GM12878 (cell line): ENCODE measurements at regions not wholly inside any gene's neighbourhood (a gene's known extent, or its start where the extent isn't known, plus 50 kb on each side); places are given as distances from the start of the nearest gene placed in this dataset.

Experiments used
- ATAC-seq: fragments of 200-7000 bp; cut with Tn5 transposase; 3 replicates; pipeline ENCODE4 v1.9.1; 2020; ENCODE audit warnings: mild to moderate bottlenecking, moderate library complexity
- BruUV-seq: library from RNA; stranded (reverse); fragments of 400-500 nt; replicated peaks from 2 replicates; lab custom pipeline; 2021; lab: Mats Ljungman, UMichigan
- CTCF ChIA-PET: fragments of 300-600 bp; sonication (Branson Sonifier 250); formaldehyde crosslinking; extraction: SDS; loops from one replicate; lab custom pipeline; 2021; ENCODE audit warnings: inconsistent platforms; lab: Yijun Ruan, JAX
- POLR2A ChIA-PET: fragments of 350-600 bp; formaldehyde crosslinking; extraction: SDS; loops from one replicate; lab custom pipeline; 2021; ENCODE audit warnings: inconsistent platforms; lab: Charles Lee
- RAD21 ChIA-PET: fragments of 300-600 bp; sonication (Branson Sonifier 250); formaldehyde crosslinking; loops from one replicate; lab custom pipeline; 2023; ENCODE audit warnings: antibody characterized with exemption; ENCODE audit not compliant: unreplicated experiment; lab: Charles Lee
- SMC1A ChIA-PET: fragments of 300-600 bp; sonication (Branson Sonifier 250); formaldehyde crosslinking; loops from one replicate; lab custom pipeline; 2023; ENCODE audit not compliant: unreplicated experiment, uncharacterized antibody; lab: Charles Lee
- DNase-seq: peaks from one replicate; pipeline ENCODE4 v3.0.0-alpha.2; 2011; ENCODE audit warnings: low read depth, low spot score
- FAIRE-seq: peaks from 3 replicates; lab custom pipeline; 2011; peaks lifted over from hg19 to GRCh38; lab: Jason Lieb, UNC
- H2AFZ ChIP-seq: 2 replicates; pipeline ENCODE4 v1.6.0; 2011; ENCODE audit warnings: low read depth, low read length, control low read depth; ENCODE audit not compliant: control insufficient read depth
- H3K27ac ChIP-seq: 2 replicates; pipeline ENCODE4 v1.5.1; 2011; ENCODE audit warnings: control low read depth; ENCODE audit not compliant: control insufficient read depth, insufficient read depth
- H3K27me3 ChIP-seq, 2 experiments: replicated peaks in 1 of 2; 2 replicates each; pipeline versions ENCODE4 v1.6.0 to v1.6.1; 2011; ENCODE audit warnings: low read length in 1 of 2; ENCODE audit not compliant: control insufficient read depth in 2 of 2, insufficient read depth in 2 of 2
- H3K36me3 ChIP-seq, 2 experiments: 2 replicates each; pipeline ENCODE4 v1.5.1; 2011; ENCODE audit warnings: low read length in 1 of 2; ENCODE audit not compliant: control insufficient read depth in 2 of 2, insufficient read depth in 2 of 2
- H3K4me1 ChIP-seq: 2 replicates; pipeline ENCODE4 v1.6.1; 2011; ENCODE audit warnings: mild to moderate bottlenecking, low read length, moderate library complexity, mixed read lengths; ENCODE audit not compliant: control insufficient read depth, insufficient read depth
- H3K4me2 ChIP-seq: 2 replicates; pipeline ENCODE4 v1.6.0; 2011; ENCODE audit warnings: control low read depth; ENCODE audit not compliant: control insufficient read depth, insufficient read depth
- H3K4me3 ChIP-seq: fragments of 200-600 bp; sonication (generic); 2 replicates; pipeline ENCODE4 v1.5.1; 2016
- H3K79me2 ChIP-seq: 2 replicates; pipeline ENCODE4 v1.6.0; 2011; ENCODE audit warnings: low read length; ENCODE audit not compliant: control insufficient read depth, insufficient read depth
- H3K9ac ChIP-seq: 2 replicates; pipeline ENCODE4 v1.8.0; 2011; ENCODE audit warnings: low read length, control low read depth, mixed read lengths; ENCODE audit not compliant: control insufficient read depth, insufficient read depth
- H3K9me3 ChIP-seq: replicated peaks from 3 replicates; pipeline ENCODE4 v1.5.1; 2011; ENCODE audit warnings: mild to moderate bottlenecking, low read length; ENCODE audit not compliant: control insufficient read depth, insufficient read depth
- H4K20me1 ChIP-seq: 2 replicates; pipeline ENCODE4 v1.6.0; 2011; ENCODE audit not compliant: control insufficient read depth, insufficient read depth
- ATF7 ChIP-seq: fragments of 450-650 bp; IDR thresholded peaks from 2 replicates; pipeline ENCODE4 v1.6.1; 2016; ENCODE audit warnings: low read depth, mild to moderate bottlenecking
- CEBPZ ChIP-seq: fragments of 150-350 bp; IDR thresholded peaks from 2 replicates; pipeline ENCODE4 v1.6.1; 2016; ENCODE audit warnings: low read depth, low read length
- ETV6 ChIP-seq, 2 experiments: fragments of 450-650 bp in 1 of 2; IDR thresholded peaks in 1 of 2; conservative IDR thresholded peaks in 1 of 2; 2 replicates each; pipeline ENCODE4 v1.6.1; 2014; ENCODE audit warnings: antibody characterized with exemption in 1 of 2, borderline replicate concordance in 1 of 2, low read depth in 1 of 2, mild to moderate bottlenecking in 1 of 2, moderate library complexity in 1 of 2
- FOXM1 ChIP-seq: IDR thresholded peaks from 2 replicates; pipeline ENCODE4 v1.6.1; 2012; ENCODE audit warnings: low read depth, mild to moderate bottlenecking, inconsistent platforms, low read length, moderate library complexity
- HDGF ChIP-seq: fragments of 450-650 bp; IDR thresholded peaks from 2 replicates; pipeline ENCODE4 v1.6.1; 2016; ENCODE audit warnings: antibody characterized with exemption
- IKZF1 ChIP-seq: fragments of 450-650 bp; conservative IDR thresholded peaks from 2 replicates; pipeline ENCODE4 v1.6.1; 2017; ENCODE audit warnings: antibody characterized with exemption, mild to moderate bottlenecking
- REST ChIP-seq: IDR thresholded peaks from 2 replicates; pipeline ENCODE4 v1.6.1; 2012; ENCODE audit warnings: mild to moderate bottlenecking, low read depth, low read length
- SKIL ChIP-seq: fragments of 450-650 bp; IDR thresholded peaks from 2 replicates; pipeline ENCODE4 v1.6.1; 2017; ENCODE audit warnings: mild to moderate bottlenecking, low read depth, inconsistent platforms; ENCODE audit not compliant: poor library complexity, severe bottlenecking
- TBL1XR1 ChIP-seq: IDR thresholded peaks from 2 replicates; pipeline ENCODE4 v1.6.1; 2012; ENCODE audit warnings: low read depth, low read length, improper control_type of control experiment
- YBX1 ChIP-seq: fragments of 450-650 bp; IDR thresholded peaks from 2 replicates; pipeline ENCODE4 v1.6.1; 2016; ENCODE audit warnings: antibody characterized with exemption
- ZBTB33 ChIP-seq: fragments of 450-650 bp; IDR thresholded peaks from 2 replicates; pipeline ENCODE4 v1.6.1; 2017; ENCODE audit warnings: mild to moderate bottlenecking
- WGBS: methylation state at CpG from one replicate; pipeline ENCODE4 v1.1.6; 2016; ENCODE audit warnings: low lambda C conversion rate; ENCODE audit not compliant: insufficient replicate concordance, insufficient coverage; ENCODE audit errors: missing lambda C conversion rate; 5-methylcytosine and 5-hydroxymethylcytosine counted together
- in situ Hi-C: fragments of 300-500 bp; cut with MboI; formaldehyde crosslinking; loops from 9 replicates; pipeline ENCODE4 v1.14.3; 2018; ENCODE audit warnings: mixed read lengths
- intact Hi-C: fragments of 100-400 bp; cut with micrococcal nuclease; formaldehyde crosslinking; loops from one replicate; pipeline ENCODE4 v1.14.2; 2022; ENCODE audit not compliant: unreplicated experiment

GRCh38 chr22:49263101-49263500 is 564.6 kb downstream of the BRD1 start:
- ATAC-seq (no peak), DNase-seq (no peak), FAIRE-seq (no peak)
- H3K27ac ChIP-seq, result no peak overlapping the region
- H4K20me1 ChIP-seq, result no peaks in the 10 kb centered on the region
- SMC1A ChIA-PET, result no interaction called here
- intact Hi-C loops (no loop called here), in situ Hi-C loops (no loop called here)
- no peaks in the 10 kb centered on the region for H3K36me3 ChIP-seq
- no peaks in the 10 kb centered on the region for H3K79me2 ChIP-seq
- no peak overlapping the region for H3K4me2 ChIP-seq
- H2AFZ ChIP-seq, result no peak overlapping the region
- no peaks in the 10 kb centered on the region for H3K4me1 ChIP-seq
- H3K9ac ChIP-seq, result no peak overlapping the region
- RAD21 ChIA-PET, result no interaction called here
- no peak overlapping the region for H3K4me3 ChIP-seq
- WGBS, result 56% methylated on average over 11 of the region's 15 CpGs
- POLR2A ChIA-PET, result no interaction called here
- H3K9me3 ChIP-seq, result no peaks in the 10 kb centered on the region; the same call in 2 of the 3 replicates
- CTCF ChIA-PET, result no interaction called here
- no peaks in the 10 kb centered on the region for H3K27me3 ChIP-seq
- no TSS peak for BruUV-seq
- TF ChIP-seq CEBPZ (no peak), FOXM1 (no peak), ZBTB33 (no peak), ATF7 (no peak), YBX1 (no peak), REST (no peak), HDGF (no peak), ETV6 (conservative IDR thresholded peaks at IDR 0.05 in 1 of 2, IDR thresholded peaks at IDR 0.05 in 1 of 2; ENCODE audit: borderline replicate concordance in 1 of 2, low read depth in 1 of 2) (no peak), IKZF1 (no peak), SKIL (no peak), TBL1XR1 (no peak)
